H9 (cell line): ENCODE measurements at regions not wholly inside any gene's neighbourhood (a gene's known extent, or its start where the extent isn't known, plus 50 kb on each side); places are given as distances from the start of the nearest gene placed in this dataset.

ENCODE experiments used
- DNase-seq: peaks from one replicate; pipeline ENCODE4 v3.0.0-alpha.2; 2017
- H2AFZ ChIP-seq: one replicate; pipeline ENCODE4 v1.6.1; 2013; ENCODE audit warnings: mild to moderate bottlenecking, low read length, control low read depth, moderate library complexity
- H2AK5ac ChIP-seq: 2 replicates; pipeline ENCODE4 v1.6.1; 2013; ENCODE audit warnings: low read length, control low read depth, mixed read lengths; ENCODE audit not compliant: insufficient read length
- H2BK120ac ChIP-seq: one replicate; pipeline ENCODE4 v1.6.1; 2013; ENCODE audit warnings: low read depth, mild to moderate bottlenecking, low read length, control low read depth, inconsistent platforms; ENCODE audit not compliant: poor library complexity, severe bottlenecking
- H2BK12ac ChIP-seq: 2 replicates; pipeline ENCODE4 v1.6.1; 2013; ENCODE audit warnings: low read length, control low read depth, mixed read lengths, low read depth; ENCODE audit not compliant: insufficient read length
- H2BK15ac ChIP-seq: 2 replicates; pipeline ENCODE4 v1.6.1; 2013; ENCODE audit warnings: low read depth, low read length, control low read depth
- H2BK20ac ChIP-seq: one replicate; pipeline ENCODE4 v1.6.1; 2013; ENCODE audit warnings: low read depth, mild to moderate bottlenecking, low read length, control low read depth, inconsistent platforms; ENCODE audit not compliant: poor library complexity, severe bottlenecking
- H2BK5ac ChIP-seq: 2 replicates; pipeline ENCODE4 v1.6.1; 2013; ENCODE audit warnings: low read length, control low read depth, mixed read lengths; ENCODE audit not compliant: insufficient read length
- H3K14ac ChIP-seq: 2 replicates; pipeline ENCODE4 v1.6.1; 2013; ENCODE audit warnings: low read length, control low read depth; ENCODE audit not compliant: insufficient read depth
- H3K18ac ChIP-seq: 2 replicates; pipeline ENCODE4 v1.6.1; 2013; ENCODE audit warnings: low read depth, mild to moderate bottlenecking, mixed read lengths, low read length, control low read depth; ENCODE audit not compliant: insufficient read length
- H3K23ac ChIP-seq: 2 replicates; pipeline ENCODE4 v1.6.1; 2013; ENCODE audit warnings: low read length, control low read depth, mixed read lengths, low read depth; ENCODE audit not compliant: insufficient read length
- H3K23me2 ChIP-seq: 2 replicates; pipeline ENCODE4 v1.6.1; 2013; ENCODE audit warnings: low read depth, mild to moderate bottlenecking, mixed read lengths, low read length, control low read depth; ENCODE audit not compliant: insufficient read length, poor library complexity, severe bottlenecking
- H3K27ac ChIP-seq: 2 replicates; pipeline ENCODE4 v1.5.1; 2013; ENCODE audit warnings: low read length, control low read depth, mixed read lengths, low read depth; ENCODE audit not compliant: insufficient read length
- H3K27me3 ChIP-seq: 2 replicates; pipeline ENCODE4 v1.6.1; 2013; ENCODE audit warnings: low read length, control low read depth, inconsistent platforms; ENCODE audit not compliant: insufficient read depth
- H3K4ac ChIP-seq: 2 replicates; pipeline ENCODE4 v1.6.1; 2013; ENCODE audit warnings: low read depth, mild to moderate bottlenecking, control low read depth, inconsistent platforms, low read length, moderate library complexity
- H3K4me1 ChIP-seq: 2 replicates; pipeline ENCODE4 v1.6.1; 2013; ENCODE audit warnings: low read length, control low read depth, inconsistent platforms; ENCODE audit not compliant: insufficient read depth
- H3K4me2 ChIP-seq: 2 replicates; pipeline ENCODE4 v1.6.1; 2013; ENCODE audit warnings: low read length, control low read depth, mixed read lengths; ENCODE audit not compliant: insufficient read length, insufficient read depth
- H3K56ac ChIP-seq: 2 replicates; pipeline ENCODE4 v1.6.1; 2013; ENCODE audit warnings: low read depth, mild to moderate bottlenecking, mixed read lengths, low read length, control low read depth; ENCODE audit not compliant: insufficient read length
- H3K79me1 ChIP-seq: 2 replicates; pipeline ENCODE4 v1.6.1; 2013; ENCODE audit warnings: low read depth, mild to moderate bottlenecking, moderate library complexity, low read length, control low read depth, inconsistent platforms; ENCODE audit not compliant: insufficient read depth, poor library complexity, severe bottlenecking
- H3K79me2 ChIP-seq: 2 replicates; pipeline ENCODE4 v1.6.1; 2013; ENCODE audit warnings: low read length, control low read depth, inconsistent platforms; ENCODE audit not compliant: insufficient read depth
- H3K9ac ChIP-seq: 2 replicates; pipeline ENCODE4 v1.6.1; 2013; ENCODE audit warnings: low read length, control low read depth, mixed read lengths; ENCODE audit not compliant: insufficient read length; ENCODE audit errors: extremely low read depth
- H3K9me3 ChIP-seq: one replicate; pipeline ENCODE4 v1.6.1; 2013; ENCODE audit warnings: low read depth, low read length, inconsistent platforms; ENCODE audit not compliant: control insufficient read depth
- H3T11ph ChIP-seq: one replicate; pipeline ENCODE4 v1.6.1; 2013; ENCODE audit warnings: mild to moderate bottlenecking, low read length, control low read depth, inconsistent platforms
- H4K20me1 ChIP-seq: one replicate; pipeline ENCODE4 v1.6.1; 2013; ENCODE audit not compliant: control insufficient read depth, insufficient read length, insufficient read depth
- H4K5ac ChIP-seq: 2 replicates; pipeline ENCODE4 v1.6.1; 2013; ENCODE audit warnings: low read depth, mild to moderate bottlenecking, mixed read lengths, low read length, control low read depth; ENCODE audit not compliant: insufficient read length
- H4K8ac ChIP-seq: replicated peaks from 2 replicates; pipeline ENCODE4 v1.6.1; 2013; ENCODE audit warnings: low read length, control low read depth, mixed read lengths, low read depth; ENCODE audit not compliant: insufficient read length
- H4K91ac ChIP-seq: 2 replicates; pipeline ENCODE4 v1.6.1; 2013; ENCODE audit warnings: low read depth, mild to moderate bottlenecking, moderate library complexity, mixed read lengths, low read length, control low read depth; ENCODE audit not compliant: insufficient read length
- H3K27ac Mint-ChIP-seq, 3 experiments: 2 replicates in 2 of 3; 3 replicates in 1 of 3; pipeline ENCODE4 v1.8.0; 2020 to 2021; ENCODE audit warnings: mixed read lengths in 3 of 3, mild to moderate bottlenecking in 1 of 3, moderate library complexity in 1 of 3
- H3K27me3 Mint-ChIP-seq: 2 replicates; pipeline ENCODE4 v1.8.0; 2021; ENCODE audit warnings: low read depth, mild to moderate bottlenecking, moderate library complexity, mixed read lengths
- H3K36me3 Mint-ChIP-seq, 3 experiments: 2 replicates in 2 of 3; 3 replicates in 1 of 3; pipeline ENCODE4 v1.8.0; 2020 to 2021; ENCODE audit warnings: low read depth in 3 of 3, mixed read lengths in 3 of 3; ENCODE audit not compliant: insufficient read depth in 1 of 3
- H3K4me1 Mint-ChIP-seq, 2 experiments: 2 replicates each; pipeline ENCODE4 v1.8.0; 2020; ENCODE audit warnings: mixed read lengths in 2 of 2
- H3K4me3 Mint-ChIP-seq, 2 experiments: 2 replicates in 1 of 2; 3 replicates in 1 of 2; pipeline ENCODE4 v1.8.0; 2020 to 2021; ENCODE audit warnings: mild to moderate bottlenecking in 2 of 2, mixed read lengths in 2 of 2, moderate library complexity in 1 of 2
- H3K9me3 Mint-ChIP-seq, 2 experiments: 2 replicates in 1 of 2; 3 replicates in 1 of 2; pipeline ENCODE4 v1.8.0; 2020; ENCODE audit warnings: mild to moderate bottlenecking in 2 of 2, mixed read lengths in 2 of 2, moderate library complexity in 1 of 2
- WGBS: extraction: QIAGEN DNeasy Blood & Tissue Kit; methylation state at CpG from one replicate; pipeline ENCODE4 v1.1.7; 2013; ENCODE audit warnings: missing lambda C conversion rate, low lambda C conversion rate, mixed read lengths; ENCODE audit not compliant: insufficient read length; ENCODE audit errors: extremely low coverage; 5-methylcytosine and 5-hydroxymethylcytosine counted together
- TF ChIP-seq, protein P1 (sequence below): fragments of 200-600 bp; sonication (generic); conservative IDR thresholded peaks from 3 replicates; pipeline ENCODE4 v1.8.0; 2021; ENCODE audit warnings: antibody characterized with exemption, mild to moderate bottlenecking

DNA sequence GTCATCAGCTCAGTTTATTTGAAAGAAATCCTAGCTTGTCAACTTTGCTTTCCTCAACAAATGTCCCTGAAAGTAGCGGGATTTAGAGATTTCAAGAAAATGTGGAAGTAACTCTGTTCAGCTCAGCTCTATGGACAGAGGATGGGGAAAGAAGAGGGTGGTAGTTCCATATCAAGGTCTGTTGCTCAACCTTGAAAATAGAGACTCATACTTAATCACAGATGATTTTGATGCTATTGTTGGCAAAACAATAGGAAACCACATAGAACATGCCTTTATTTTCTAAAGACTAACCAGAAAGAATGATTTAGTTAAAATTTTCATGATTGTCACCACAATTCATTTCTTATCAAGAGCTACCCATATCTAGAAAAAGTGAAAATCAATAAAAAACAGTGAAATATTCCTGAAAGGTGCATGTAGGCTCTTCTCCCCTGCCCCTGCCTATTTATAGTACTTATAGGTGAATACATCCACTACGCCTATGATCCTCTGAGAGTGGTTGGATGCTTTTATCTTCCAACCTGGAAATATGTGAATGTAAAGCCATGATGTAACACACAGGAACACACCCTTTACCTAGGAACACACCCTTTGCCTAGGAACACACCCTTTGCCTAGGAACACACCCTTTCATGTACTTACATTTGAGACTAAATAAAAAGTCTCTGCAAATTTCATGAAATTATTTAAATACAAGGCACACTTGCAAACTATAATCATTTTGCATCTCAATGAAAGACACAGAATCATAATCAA lies 65.8 kb downstream of the ETAA1 start:
- no peaks in the 10 kb centered on the region for H3K4me1 ChIP-seq
- no peak overlapping the region for H4K91ac ChIP-seq
- no peak overlapping the region for H2BK20ac ChIP-seq
- H2BK12ac ChIP-seq, result no peak overlapping the region
- H3K79me1 ChIP-seq, result no peaks in the 10 kb centered on the region
- no peak overlapping the region for H3K4me2 ChIP-seq
- no CpG with 5 or more reads among the region's 2 CpGs for WGBS
- H2BK15ac ChIP-seq, result no peak overlapping the region
- no peak overlapping the region for H2AFZ ChIP-seq
- H4K20me1 ChIP-seq, result no peaks in the 10 kb centered on the region
- H3K4ac ChIP-seq, result no peak overlapping the region
- no peak overlapping the region for H3K14ac ChIP-seq
- no peak overlapping the region for H3K23ac ChIP-seq
- Mint-ChIP-seq H3K36me3 (no peaks in the 10 kb centered on the region; a peak in 1 of 7 replicates), H3K27me3 (no peaks in the 10 kb centered on the region), H3K4me3 (no peak overlapping the region), H3K9me3 (no peaks in the 10 kb centered on the region), H3K27ac (no peak overlapping the region), H3K4me1 (peaks cover 3 to 5% of the 10 kb centered on the region in 2 experiments; a peak in 2 of 4 replicates)
- no peak overlapping the region for H2BK120ac ChIP-seq
- H3K79me2 ChIP-seq, result no peaks in the 10 kb centered on the region
- no peaks in the 10 kb centered on the region for H3K23me2 ChIP-seq
- H3T11ph ChIP-seq, result no peak overlapping the region
- no peak for DNase-seq
- H3K9ac ChIP-seq, result no peak overlapping the region
- H2AK5ac ChIP-seq, result no peak overlapping the region
- H3K56ac ChIP-seq, result no peak overlapping the region
- no peaks in the 10 kb centered on the region for H3K27me3 ChIP-seq
- TF ChIP-seq, protein P1, sequence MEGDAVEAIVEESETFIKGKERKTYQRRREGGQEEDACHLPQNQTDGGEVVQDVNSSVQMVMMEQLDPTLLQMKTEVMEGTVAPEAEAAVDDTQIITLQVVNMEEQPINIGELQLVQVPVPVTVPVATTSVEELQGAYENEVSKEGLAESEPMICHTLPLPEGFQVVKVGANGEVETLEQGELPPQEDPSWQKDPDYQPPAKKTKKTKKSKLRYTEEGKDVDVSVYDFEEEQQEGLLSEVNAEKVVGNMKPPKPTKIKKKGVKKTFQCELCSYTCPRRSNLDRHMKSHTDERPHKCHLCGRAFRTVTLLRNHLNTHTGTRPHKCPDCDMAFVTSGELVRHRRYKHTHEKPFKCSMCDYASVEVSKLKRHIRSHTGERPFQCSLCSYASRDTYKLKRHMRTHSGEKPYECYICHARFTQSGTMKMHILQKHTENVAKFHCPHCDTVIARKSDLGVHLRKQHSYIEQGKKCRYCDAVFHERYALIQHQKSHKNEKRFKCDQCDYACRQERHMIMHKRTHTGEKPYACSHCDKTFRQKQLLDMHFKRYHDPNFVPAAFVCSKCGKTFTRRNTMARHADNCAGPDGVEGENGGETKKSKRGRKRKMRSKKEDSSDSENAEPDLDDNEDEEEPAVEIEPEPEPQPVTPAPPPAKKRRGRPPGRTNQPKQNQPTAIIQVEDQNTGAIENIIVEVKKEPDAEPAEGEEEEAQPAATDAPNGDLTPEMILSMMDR, result no peak
- no peak overlapping the region for H4K8ac ChIP-seq
- no peak overlapping the region for H3K18ac ChIP-seq
- H3K27ac ChIP-seq, result no peak overlapping the region
- H2BK5ac ChIP-seq, result no peak overlapping the region
- H3K9me3 ChIP-seq, result no peaks in the 10 kb centered on the region
- H4K5ac ChIP-seq, result no peak overlapping the region
